Prostate gland (tissue), 2 donors: ENCODE measurements at regions not wholly inside any gene's neighbourhood (a gene's known extent, or its start where the extent isn't known, plus 50 kb on each side); places are given as distances from the start of the nearest gene placed in this dataset.

Source experiments
- DNase-seq: peaks from one replicate; pipeline ENCODE4 v3.0.0-alpha.2; 2019; ENCODE audit warnings: low spot score
- H3K27ac ChIP-seq, 2 donors: fragments of 200-600 bp; sonication (generic); 2 replicates each; pipeline ENCODE4 v1.5.1; 2017 to 2019
- H3K27me3 ChIP-seq: fragments of 200-600 bp; sonication (generic); replicated peaks from 2 replicates; pipeline ENCODE4 v1.5.1; 2019; ENCODE audit not compliant: insufficient read depth
- H3K36me3 ChIP-seq, 2 donors: fragments of 200-600 bp; sonication (generic); 1 replicate in 1 of 2; 2 replicates in 1 of 2; pipeline versions ENCODE4 v1.5.1 to v1.8.1; 2017 to 2019
- H3K4me1 ChIP-seq: fragments of 200-600 bp; sonication (generic); replicated peaks from 2 replicates; pipeline ENCODE4 v1.5.1; 2019
- H3K4me3 ChIP-seq, 2 donors: fragments of 200-600 bp; sonication (generic); 2 replicates each; pipeline ENCODE4 v1.5.1; 2017 to 2019
- H3K9me3 ChIP-seq: fragments of 200-600 bp; sonication (generic); 2 replicates; pipeline ENCODE4 v1.5.1; 2017
- POLR2A ChIP-seq: fragments of 450-650 bp; IDR thresholded peaks from one replicate; pipeline ENCODE4 v1.6.1; 2016; ENCODE audit warnings: antibody characterized with exemption, mild to moderate bottlenecking
- POLR2AphosphoS5 ChIP-seq: sonication (generic); formaldehyde crosslinking; IDR thresholded peaks from one replicate; pipeline ENCODE4 v1.6.1; 2017; ENCODE audit warnings: antibody characterized with exemption
- WGBS: methylation state at CpG from one replicate; pipeline ENCODE4 v1.1.5; 2018; 5-methylcytosine and 5-hydroxymethylcytosine counted together
- intact Hi-C: fragments of 100-400 bp; cut with DNase I; formaldehyde crosslinking; loops from one replicate; pipeline ENCODE4 v1.14.2; 2022
- TF ChIP-seq, protein P1 (sequence below), 4 experiments: fragments of 200-600 bp in 2 of 4; fragments of 450-650 bp in 2 of 4; sonication (generic) in 2 of 4; IDR thresholded peaks; 1 replicate in 3 of 4; 2 replicates in 1 of 4; pipeline ENCODE4 v1.5.1; 2016 to 2019; ENCODE audit warnings: antibody characterized with exemption in 4 of 4, mild to moderate bottlenecking in 2 of 4, moderate library complexity in 2 of 4

DNA sequence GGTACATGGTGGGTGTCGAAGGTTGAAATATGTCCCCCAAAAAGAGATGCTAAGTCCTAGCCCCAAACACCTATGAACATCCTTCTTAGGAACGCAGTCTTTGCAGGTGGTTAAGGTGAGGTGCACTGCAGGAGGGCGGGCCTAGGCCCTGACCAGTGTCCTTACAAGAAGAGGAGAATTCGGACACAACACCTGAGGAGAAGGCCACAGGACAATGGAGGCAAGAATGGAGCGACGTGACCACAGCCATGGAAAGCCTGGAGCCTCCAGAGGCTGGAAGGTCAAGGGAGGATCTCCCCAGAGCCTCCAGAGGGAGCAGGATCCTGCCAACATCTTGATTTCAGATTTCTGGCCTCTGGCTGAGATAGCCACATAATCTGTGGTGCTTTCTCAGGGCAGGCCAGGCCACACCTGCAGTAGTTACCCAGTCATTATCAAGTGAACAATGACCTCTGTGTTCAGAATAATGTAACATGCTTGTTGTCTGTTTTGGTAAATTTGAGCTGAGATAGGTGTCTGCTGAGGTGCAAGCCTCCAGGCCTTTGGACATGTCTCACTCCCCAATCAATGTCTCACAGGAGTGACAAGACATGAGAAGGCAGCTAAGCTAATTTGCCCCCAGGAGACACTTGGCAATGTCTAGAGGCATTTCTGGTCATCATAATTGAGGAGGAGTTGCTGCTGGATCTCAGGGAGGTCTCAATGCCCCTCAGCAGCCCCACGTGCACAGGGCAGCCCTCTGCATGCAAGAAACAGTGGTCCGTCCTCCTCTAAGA lies 498.9 kb downstream of the BRD1 start:
- H3K27me3 ChIP-seq = no peaks in the 10 kb centered on the region
- H3K9me3 ChIP-seq = no peaks in the 10 kb centered on the region
- 93% methylated on average over 8 of the region's 8 CpGs for WGBS
- H3K4me1 ChIP-seq = no peaks in the 10 kb centered on the region
- intact Hi-C loops = no loop called here
- H3K36me3 ChIP-seq = no peaks in the 10 kb centered on the region
- TF ChIP-seq, protein P1, sequence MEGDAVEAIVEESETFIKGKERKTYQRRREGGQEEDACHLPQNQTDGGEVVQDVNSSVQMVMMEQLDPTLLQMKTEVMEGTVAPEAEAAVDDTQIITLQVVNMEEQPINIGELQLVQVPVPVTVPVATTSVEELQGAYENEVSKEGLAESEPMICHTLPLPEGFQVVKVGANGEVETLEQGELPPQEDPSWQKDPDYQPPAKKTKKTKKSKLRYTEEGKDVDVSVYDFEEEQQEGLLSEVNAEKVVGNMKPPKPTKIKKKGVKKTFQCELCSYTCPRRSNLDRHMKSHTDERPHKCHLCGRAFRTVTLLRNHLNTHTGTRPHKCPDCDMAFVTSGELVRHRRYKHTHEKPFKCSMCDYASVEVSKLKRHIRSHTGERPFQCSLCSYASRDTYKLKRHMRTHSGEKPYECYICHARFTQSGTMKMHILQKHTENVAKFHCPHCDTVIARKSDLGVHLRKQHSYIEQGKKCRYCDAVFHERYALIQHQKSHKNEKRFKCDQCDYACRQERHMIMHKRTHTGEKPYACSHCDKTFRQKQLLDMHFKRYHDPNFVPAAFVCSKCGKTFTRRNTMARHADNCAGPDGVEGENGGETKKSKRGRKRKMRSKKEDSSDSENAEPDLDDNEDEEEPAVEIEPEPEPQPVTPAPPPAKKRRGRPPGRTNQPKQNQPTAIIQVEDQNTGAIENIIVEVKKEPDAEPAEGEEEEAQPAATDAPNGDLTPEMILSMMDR (IDR thresholded peaks at IDR 0.05) = no peak
- TF ChIP-seq POLR2AphosphoS5 (no peak), POLR2A (no peak)
- no peak overlapping the region for H3K27ac ChIP-seq
- H3K4me3 ChIP-seq = no peak overlapping the region
- no peak for DNase-seq

DNA sequence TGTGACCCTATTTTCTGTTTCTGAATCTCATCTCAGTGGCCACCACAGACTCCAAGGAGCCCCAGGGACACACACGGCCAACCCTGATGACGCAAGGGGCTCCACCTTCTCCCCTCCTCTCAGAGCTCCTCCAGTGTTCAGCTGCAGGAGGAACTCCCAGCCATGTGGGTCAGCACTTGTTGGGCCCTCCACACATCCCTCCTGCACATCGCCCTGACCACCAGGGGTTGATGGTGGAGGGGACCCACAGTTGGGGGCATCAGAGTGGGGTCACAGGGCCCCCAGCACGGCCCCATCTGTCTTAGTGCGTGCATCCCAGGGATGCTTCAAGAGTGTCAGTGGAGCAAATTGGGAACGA lies 499.6 kb downstream of the BRD1 start:
- TF ChIP-seq POLR2AphosphoS5 (no peak), POLR2A (no peak)
- TF ChIP-seq, protein P1 (IDR thresholded peaks at IDR 0.05) = no peak
- H3K27me3 ChIP-seq = peaks cover 4% of the 10 kb centered on the region
- H3K4me3 ChIP-seq = no peak overlapping the region
- no peak for DNase-seq
- no peaks in the 10 kb centered on the region for H3K36me3 ChIP-seq
- H3K4me1 ChIP-seq = no peaks in the 10 kb centered on the region
- 94% methylated on average over 6 of the region's 6 CpGs for WGBS
- no peaks in the 10 kb centered on the region for H3K9me3 ChIP-seq
- intact Hi-C loops = no loop called here
- no peak overlapping the region for H3K27ac ChIP-seq

DNA sequence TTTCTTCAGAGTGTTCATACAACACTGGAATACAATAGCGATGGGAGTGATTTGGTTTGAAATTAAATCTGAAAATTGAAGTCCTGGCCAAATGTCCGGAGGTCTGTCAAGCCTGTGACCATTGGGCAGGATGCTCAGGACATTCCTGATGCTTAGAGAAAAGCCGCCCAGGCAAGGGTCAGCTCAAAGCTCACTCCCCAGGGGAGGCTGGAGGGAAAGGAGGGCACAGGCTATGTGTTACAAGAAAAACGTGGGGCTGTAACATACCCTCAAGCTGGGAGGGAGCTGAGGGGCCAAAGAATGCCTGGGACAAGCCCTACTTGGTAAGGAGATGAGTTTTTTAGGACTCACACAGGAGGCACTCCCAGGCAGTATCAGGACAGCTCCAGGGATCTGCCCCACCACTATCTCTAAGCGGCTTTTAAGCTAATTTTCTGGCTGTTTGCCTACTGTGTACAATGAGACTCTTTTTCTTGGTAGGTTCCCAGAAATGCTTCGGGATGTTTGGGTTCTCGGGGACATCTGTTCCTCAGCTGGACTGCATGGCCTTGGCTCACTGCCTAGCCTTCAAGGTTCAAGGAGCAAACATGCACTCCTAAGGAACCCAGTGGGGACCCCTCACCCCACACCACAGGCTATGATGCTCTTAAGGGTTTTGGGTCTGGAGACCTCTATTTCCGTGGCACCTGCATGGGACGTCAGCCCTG lies 500.1 kb downstream of the BRD1 start:
- Histone ChIP-seq H3K9me3 (no peaks in the 10 kb centered on the region), H3K4me3 (no peak overlapping the region), H3K27ac (no peak overlapping the region), H3K4me1 (no peaks in the 10 kb centered on the region), H3K36me3 (no peaks in the 10 kb centered on the region), H3K27me3 (peaks cover 7% of the 10 kb centered on the region)
- DNase-seq = no peak
- TF ChIP-seq POLR2A (no peak), POLR2AphosphoS5 (no peak)
- TF ChIP-seq, protein P1 (IDR thresholded peaks at IDR 0.05) = no peak
- intact Hi-C loops = no loop called here
- 84% methylated on average over 9 of the region's 9 CpGs for WGBS

DNA sequence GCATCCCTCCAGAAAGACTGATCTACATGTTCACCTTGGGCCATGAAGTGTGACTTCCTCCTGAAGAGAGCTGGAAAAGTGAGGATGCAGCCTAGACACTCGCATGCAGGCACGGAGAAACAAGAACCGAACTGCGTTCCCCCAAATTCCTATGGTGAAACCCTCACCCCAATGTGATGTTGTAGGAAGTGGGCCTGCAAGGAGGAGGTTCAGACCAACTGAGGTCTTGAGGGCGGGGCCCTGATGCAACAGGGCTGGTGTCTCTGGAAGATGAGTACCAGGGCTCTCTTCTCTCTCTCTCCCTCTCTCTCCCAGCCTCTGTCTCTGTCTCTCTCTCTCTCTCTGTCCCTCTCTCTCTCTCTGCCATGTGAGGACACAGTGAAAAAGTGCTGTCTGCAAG lies 501.1 kb downstream of the BRD1 start:
- Histone ChIP-seq H3K27ac (no peak overlapping the region), H3K36me3 (no peaks in the 10 kb centered on the region), H3K9me3 (no peaks in the 10 kb centered on the region), H3K4me1 (no peaks in the 10 kb centered on the region), H3K4me3 (no peak overlapping the region), H3K27me3 (peaks cover 7% of the 10 kb centered on the region)
- WGBS = 74% methylated on average over 5 of the region's 5 CpGs
- TF ChIP-seq POLR2A = no peak
- TF ChIP-seq, protein P1 (IDR thresholded peaks at IDR 0.05) = no peak
- no peak for TF ChIP-seq POLR2AphosphoS5
- intact Hi-C loops = no loop called here
- DNase-seq = no peak
